ENCODE measurements at regions not wholly inside any gene's neighbourhood (a gene's known extent, or its start where the extent isn't known, plus 50 kb on each side); places are given as distances from the start of the nearest gene placed in this dataset.

DNA sequence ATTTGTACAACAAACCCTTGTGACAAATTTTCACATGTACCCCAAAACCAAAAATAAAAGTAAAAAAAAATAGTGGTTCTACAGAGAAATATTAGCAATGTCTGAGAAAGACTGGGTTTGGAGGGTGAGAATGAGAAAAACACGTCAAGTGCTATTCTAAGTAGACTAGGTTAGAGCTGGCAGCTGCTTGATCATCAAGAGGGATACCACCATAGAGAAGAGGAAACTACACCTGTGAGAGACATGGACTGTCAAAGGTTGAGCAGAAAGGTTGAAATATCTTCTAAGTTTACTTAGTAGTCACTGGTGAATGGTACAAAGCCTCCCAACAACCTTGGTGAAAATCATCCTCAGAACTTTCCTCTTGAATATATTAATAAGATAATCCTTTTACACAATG is 126.9 kb upstream of the ITGA4 start:
- no peak for TF ChIP-seq EP300 (IDR thresholded peaks at IDR 0.05; ENCODE audit: low read depth)
- TF ChIP-seq POLR2A (IDR thresholded peaks at IDR 0.05) = no peak
- TF ChIP-seq, protein P1, sequence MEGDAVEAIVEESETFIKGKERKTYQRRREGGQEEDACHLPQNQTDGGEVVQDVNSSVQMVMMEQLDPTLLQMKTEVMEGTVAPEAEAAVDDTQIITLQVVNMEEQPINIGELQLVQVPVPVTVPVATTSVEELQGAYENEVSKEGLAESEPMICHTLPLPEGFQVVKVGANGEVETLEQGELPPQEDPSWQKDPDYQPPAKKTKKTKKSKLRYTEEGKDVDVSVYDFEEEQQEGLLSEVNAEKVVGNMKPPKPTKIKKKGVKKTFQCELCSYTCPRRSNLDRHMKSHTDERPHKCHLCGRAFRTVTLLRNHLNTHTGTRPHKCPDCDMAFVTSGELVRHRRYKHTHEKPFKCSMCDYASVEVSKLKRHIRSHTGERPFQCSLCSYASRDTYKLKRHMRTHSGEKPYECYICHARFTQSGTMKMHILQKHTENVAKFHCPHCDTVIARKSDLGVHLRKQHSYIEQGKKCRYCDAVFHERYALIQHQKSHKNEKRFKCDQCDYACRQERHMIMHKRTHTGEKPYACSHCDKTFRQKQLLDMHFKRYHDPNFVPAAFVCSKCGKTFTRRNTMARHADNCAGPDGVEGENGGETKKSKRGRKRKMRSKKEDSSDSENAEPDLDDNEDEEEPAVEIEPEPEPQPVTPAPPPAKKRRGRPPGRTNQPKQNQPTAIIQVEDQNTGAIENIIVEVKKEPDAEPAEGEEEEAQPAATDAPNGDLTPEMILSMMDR (IDR thresholded peaks at IDR 0.05) = no peak
